ENCODE measurements at regions not wholly inside any gene's neighbourhood (a gene's known extent, or its start where the extent isn't known, plus 50 kb on each side); places are given as distances from the start of the nearest gene placed in this dataset.

DNA sequence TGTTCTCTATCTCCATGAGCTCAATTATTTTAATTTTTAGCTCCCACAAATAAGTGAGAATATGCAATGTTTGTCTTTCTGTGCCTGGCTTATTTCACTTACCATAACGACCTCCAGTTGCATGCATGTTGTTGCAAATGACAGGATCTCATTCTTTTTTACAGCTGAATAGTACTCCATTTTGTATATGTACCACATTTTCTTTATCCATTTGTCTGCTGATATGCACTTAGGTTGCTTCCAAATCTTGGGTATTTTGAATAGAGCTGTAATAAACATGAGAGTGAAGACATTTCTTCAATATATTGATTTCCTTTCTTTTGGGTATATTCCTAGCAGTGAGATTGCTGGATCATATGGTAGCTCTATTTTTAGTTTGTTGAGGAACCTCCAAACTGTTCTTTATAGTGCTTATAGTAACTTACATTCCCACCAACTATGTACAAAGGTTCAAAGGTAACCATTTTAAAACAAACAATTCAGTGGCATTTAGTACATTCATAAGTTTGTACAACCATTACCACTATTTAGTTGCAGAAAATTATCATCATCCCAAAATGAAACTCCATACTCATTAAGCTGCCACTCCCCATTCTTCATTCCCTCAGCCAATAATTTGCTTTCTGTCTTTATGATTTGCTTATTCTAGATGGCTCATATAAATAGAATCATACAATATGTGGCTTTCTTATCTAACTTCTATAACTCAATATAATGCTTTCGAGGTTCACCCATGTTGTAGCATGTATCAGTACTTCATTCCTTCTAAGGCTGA lies 255.9 kb upstream of the NFIA start:
- H3K9me2 ChIP-seq (ENCODE audit: insufficient read depth): no peaks in the 10 kb centered on the region
- intact Hi-C loops (cut with micrococcal nuclease; ENCODE audit: unreplicated experiment): no loop called here
- no peaks in the 10 kb centered on the region for H3K36me3 ChIP-seq (ENCODE audit: low read depth)
- H3K4me3 ChIP-seq: no peak overlapping the region
- no peaks in the 10 kb centered on the region for H4K20me1 ChIP-seq (ENCODE audit: insufficient read depth)
- no peaks in the 10 kb centered on the region for H3K4me1 ChIP-seq (replicated peaks; ENCODE audit: insufficient read depth)
- no peak overlapping the region for H3K27ac ChIP-seq
- no peak for TF ChIP-seq EZH2 (IDR thresholded peaks at IDR 0.05; ENCODE audit: low read depth)
- TF ChIP-seq, protein P1, sequence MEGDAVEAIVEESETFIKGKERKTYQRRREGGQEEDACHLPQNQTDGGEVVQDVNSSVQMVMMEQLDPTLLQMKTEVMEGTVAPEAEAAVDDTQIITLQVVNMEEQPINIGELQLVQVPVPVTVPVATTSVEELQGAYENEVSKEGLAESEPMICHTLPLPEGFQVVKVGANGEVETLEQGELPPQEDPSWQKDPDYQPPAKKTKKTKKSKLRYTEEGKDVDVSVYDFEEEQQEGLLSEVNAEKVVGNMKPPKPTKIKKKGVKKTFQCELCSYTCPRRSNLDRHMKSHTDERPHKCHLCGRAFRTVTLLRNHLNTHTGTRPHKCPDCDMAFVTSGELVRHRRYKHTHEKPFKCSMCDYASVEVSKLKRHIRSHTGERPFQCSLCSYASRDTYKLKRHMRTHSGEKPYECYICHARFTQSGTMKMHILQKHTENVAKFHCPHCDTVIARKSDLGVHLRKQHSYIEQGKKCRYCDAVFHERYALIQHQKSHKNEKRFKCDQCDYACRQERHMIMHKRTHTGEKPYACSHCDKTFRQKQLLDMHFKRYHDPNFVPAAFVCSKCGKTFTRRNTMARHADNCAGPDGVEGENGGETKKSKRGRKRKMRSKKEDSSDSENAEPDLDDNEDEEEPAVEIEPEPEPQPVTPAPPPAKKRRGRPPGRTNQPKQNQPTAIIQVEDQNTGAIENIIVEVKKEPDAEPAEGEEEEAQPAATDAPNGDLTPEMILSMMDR (conservative IDR thresholded peaks at IDR 0.05): no peak
- no peak for DNase-seq
- BruUV-seq (replicated peaks): no TSS peak
- POLR2A ChIA-PET (ENCODE audit: unreplicated experiment): no interaction called here
- no peaks in the 10 kb centered on the region for H3F3A ChIP-seq (ENCODE audit: insufficient read depth, low read depth)
- no peaks in the 10 kb centered on the region for H3K27me3 ChIP-seq (ENCODE audit: insufficient read depth, low read depth)
- no peaks in the 10 kb centered on the region for H3K9me3 ChIP-seq (ENCODE audit: insufficient read depth, low read depth)
- no peak overlapping the region for H2AFZ ChIP-seq
- H3K79me2 ChIP-seq (ENCODE audit: low read depth): no peaks in the 10 kb centered on the region
- H3K4me2 ChIP-seq: no peak overlapping the region
- CTCF ChIA-PET: interaction anchor here (0.6 kb wide), 1 partner anchor 33 kb away, joined by 3 read pairs; no protein-coding TSS in a partner anchor

DNA sequence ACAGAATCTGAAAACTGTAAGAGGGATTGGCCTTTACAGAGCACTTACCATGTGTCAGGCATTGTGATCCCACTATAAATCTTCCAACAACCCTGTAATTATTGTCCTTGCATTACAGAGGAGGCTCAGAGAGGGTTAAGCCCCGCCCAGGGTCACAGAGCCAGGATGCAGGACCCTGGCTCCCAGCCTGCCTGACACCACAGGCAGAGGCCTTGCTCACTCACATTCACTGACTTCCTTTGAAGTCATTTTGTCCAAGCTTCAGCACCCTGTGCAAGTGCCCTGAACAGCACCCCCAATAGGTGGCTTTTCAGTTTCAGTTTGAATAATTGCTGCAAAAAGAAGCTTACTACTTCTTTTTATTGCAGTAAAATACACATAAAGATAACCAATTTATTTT lies 256.8 kb upstream of the NFIA start:
- Histone ChIP-seq H3K9me2 (ENCODE audit: insufficient read depth) (no peaks in the 10 kb centered on the region), H3K36me3 (ENCODE audit: low read depth) (no peaks in the 10 kb centered on the region), H3K27ac (no peak overlapping the region), H2AFZ (no peak overlapping the region), H3K4me3 (no peak overlapping the region), H3K4me2 (no peak overlapping the region), H3K9me3 (ENCODE audit: insufficient read depth, low read depth) (no peaks in the 10 kb centered on the region), H3K4me1 (replicated peaks; ENCODE audit: insufficient read depth) (no peaks in the 10 kb centered on the region), H3K27me3 (ENCODE audit: insufficient read depth, low read depth) (no peaks in the 10 kb centered on the region), H3K79me2 (ENCODE audit: low read depth) (no peaks in the 10 kb centered on the region), H4K20me1 (ENCODE audit: insufficient read depth) (no peaks in the 10 kb centered on the region), H3F3A (ENCODE audit: insufficient read depth, low read depth) (no peaks in the 10 kb centered on the region)
- TF ChIP-seq, protein P1 (conservative IDR thresholded peaks at IDR 0.05): no peak
- no peak for TF ChIP-seq EZH2 (IDR thresholded peaks at IDR 0.05; ENCODE audit: low read depth)
- intact Hi-C loops (cut with micrococcal nuclease; ENCODE audit: unreplicated experiment): no loop called here
- BruUV-seq (replicated peaks): no TSS peak
- no peak for DNase-seq
- ChIA-PET CTCF (no interaction called here), POLR2A (ENCODE audit: unreplicated experiment) (interaction anchor here (0.7 kb wide), 1 partner anchor 163 kb away, joined by 9 read pairs; no protein-coding TSS in a partner anchor)

- H3K4me3 ChIP-seq: no peak overlapping the region
- no peak overlapping the region for H3K4me2 ChIP-seq
- no peaks in the 10 kb centered on the region for H4K20me1 ChIP-seq (ENCODE audit: insufficient read depth)
- no peak for TF ChIP-seq EZH2 (IDR thresholded peaks at IDR 0.05; ENCODE audit: low read depth)
- TF ChIP-seq, protein P1 (conservative IDR thresholded peaks at IDR 0.05): no peak
- H3F3A ChIP-seq (ENCODE audit: insufficient read depth, low read depth): no peaks in the 10 kb centered on the region
- no TSS peak for BruUV-seq (replicated peaks)
- CTCF ChIA-PET: interaction anchor here (0.6 kb wide), 1 partner anchor 1080 kb away, joined by 7 read pairs; no protein-coding TSS in a partner anchor
- POLR2A ChIA-PET (ENCODE audit: unreplicated experiment): no interaction called here
- no peaks in the 10 kb centered on the region for H3K27me3 ChIP-seq (ENCODE audit: insufficient read depth, low read depth)
- H2AFZ ChIP-seq: no peak overlapping the region
- intact Hi-C loops (cut with micrococcal nuclease; ENCODE audit: unreplicated experiment): no loop called here
- no peaks in the 10 kb centered on the region for H3K79me2 ChIP-seq (ENCODE audit: low read depth)
- H3K4me1 ChIP-seq (replicated peaks; ENCODE audit: insufficient read depth): no peaks in the 10 kb centered on the region
- H3K36me3 ChIP-seq (ENCODE audit: low read depth): no peaks in the 10 kb centered on the region
- H3K9me3 ChIP-seq (ENCODE audit: insufficient read depth, low read depth): no peaks in the 10 kb centered on the region
- no peaks in the 10 kb centered on the region for H3K9me2 ChIP-seq (ENCODE audit: insufficient read depth)
- no peak for DNase-seq
- no peak overlapping the region for H3K27ac ChIP-seq
These were observed 259.2 kb upstream of the NFIA start for GRCh38 chr1:60823151-60823550.
